B cell (primary cell): ENCODE measurements at regions not wholly inside any gene's neighbourhood (a gene's known extent, or its start where the extent isn't known, plus 50 kb on each side); places are given as distances from the start of the nearest gene placed in this dataset.

ENCODE experiments used
- EZH2 ChIP-seq: IDR thresholded peaks from 2 replicates; pipeline ENCODE4 v1.6.1; 2012; ENCODE audit warnings: borderline replicate concordance, low read depth, mild to moderate bottlenecking, moderate library complexity, low read length; ENCODE audit not compliant: insufficient read depth, poor library complexity, severe bottlenecking
- TF ChIP-seq, protein P1 (sequence below): fragments of 200-600 bp; IDR thresholded peaks from one replicate; pipeline ENCODE4 v1.8.0; 2022; ENCODE audit warnings: antibody characterized with exemption, mild to moderate bottlenecking

- TF ChIP-seq, protein P1, sequence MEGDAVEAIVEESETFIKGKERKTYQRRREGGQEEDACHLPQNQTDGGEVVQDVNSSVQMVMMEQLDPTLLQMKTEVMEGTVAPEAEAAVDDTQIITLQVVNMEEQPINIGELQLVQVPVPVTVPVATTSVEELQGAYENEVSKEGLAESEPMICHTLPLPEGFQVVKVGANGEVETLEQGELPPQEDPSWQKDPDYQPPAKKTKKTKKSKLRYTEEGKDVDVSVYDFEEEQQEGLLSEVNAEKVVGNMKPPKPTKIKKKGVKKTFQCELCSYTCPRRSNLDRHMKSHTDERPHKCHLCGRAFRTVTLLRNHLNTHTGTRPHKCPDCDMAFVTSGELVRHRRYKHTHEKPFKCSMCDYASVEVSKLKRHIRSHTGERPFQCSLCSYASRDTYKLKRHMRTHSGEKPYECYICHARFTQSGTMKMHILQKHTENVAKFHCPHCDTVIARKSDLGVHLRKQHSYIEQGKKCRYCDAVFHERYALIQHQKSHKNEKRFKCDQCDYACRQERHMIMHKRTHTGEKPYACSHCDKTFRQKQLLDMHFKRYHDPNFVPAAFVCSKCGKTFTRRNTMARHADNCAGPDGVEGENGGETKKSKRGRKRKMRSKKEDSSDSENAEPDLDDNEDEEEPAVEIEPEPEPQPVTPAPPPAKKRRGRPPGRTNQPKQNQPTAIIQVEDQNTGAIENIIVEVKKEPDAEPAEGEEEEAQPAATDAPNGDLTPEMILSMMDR, result no peak
- TF ChIP-seq EZH2, result no peak
These were observed 207.1 kb upstream of the PCDH18 start for GRCh38 chr4:137739391-137739790.
